Fibroblast of villous mesenchyme (primary cell): ENCODE measurements at regions not wholly inside any gene's neighbourhood (a gene's known extent, or its start where the extent isn't known, plus 50 kb on each side); places are given as distances from the start of the nearest gene placed in this dataset.
A peak's percentile ranks its signal among the peaks of the same experiment; 100 is the strongest.

Experiments used
- DNase-seq: peaks from one replicate; pipeline ENCODE4 v3.0.0-alpha.2; 2010; ENCODE audit warnings: low read depth
- H3K4me3 ChIP-seq: 2 replicates; pipeline ENCODE4 v1.5.1; 2011; ENCODE audit warnings: low read depth, mild to moderate bottlenecking, low read length
- CTCF ChIP-seq: IDR thresholded peaks from 2 replicates; pipeline ENCODE4 v1.5.1; 2012; ENCODE audit warnings: low read depth, mild to moderate bottlenecking, low read length; ENCODE audit not compliant: insufficient read depth

GRCh38 chr4:4709736-4710135 is 149.7 kb upstream of the MSX1 start:
- no peak for DNase-seq
- no peak overlapping the region for H3K4me3 ChIP-seq
- TF ChIP-seq CTCF, result no peak

- H3K4me3 ChIP-seq, result no peak overlapping the region
- no peak for TF ChIP-seq CTCF
- peak; percentile 81 for DNase-seq
Measured at GRCh38 chr4:4704267-4704666, 155.2 kb upstream of the MSX1 start.

- H3K4me3 ChIP-seq, result no peak overlapping the region
- no peak for DNase-seq
- no peak for TF ChIP-seq CTCF
Measured at GRCh38 chr4:4697584-4697983, 155.7 kb upstream of the STX18 start.

- no peak overlapping the region for H3K4me3 ChIP-seq
- DNase-seq, result no peak
- no peak for TF ChIP-seq CTCF
Measured at GRCh38 chr4:4696530-4696929, 154.7 kb upstream of the STX18 start.

- no peak for DNase-seq
- TF ChIP-seq CTCF, result no peak
- H3K4me3 ChIP-seq, result no peak overlapping the region
Measured at GRCh38 chr4:4695497-4695896, 153.6 kb upstream of the STX18 start.

- TF ChIP-seq CTCF, result no peak
- peak; percentile 44 for DNase-seq
- H3K4me3 ChIP-seq, result no peak overlapping the region
Measured at GRCh38 chr4:4694827-4695226, 153.0 kb upstream of the STX18 start.

GRCh38 chr4:4694296-4694772 is 152.5 kb upstream of the STX18 start:
- no peak overlapping the region for H3K4me3 ChIP-seq
- TF ChIP-seq CTCF, result peak; percentile 42
- peak; percentile 42 for DNase-seq
